ENCODE measurements at regions not wholly inside any gene's neighbourhood (a gene's known extent, or its start where the extent isn't known, plus 50 kb on each side); places are given as distances from the start of the nearest gene placed in this dataset.
A peak's percentile ranks its signal among the peaks of the same experiment; 100 is the strongest.
"Not testable (repeated sequence)": the region's sequence is repeated elsewhere in the genome, so short reads cannot be mapped to it uniquely, and the experiment has no call there.

- Histone ChIP-seq H3K4me2 (ENCODE audit: low read length) (no peak overlapping the region), H3K9ac (ENCODE audit: low read length) (no peak overlapping the region), H4K20me1 (ENCODE audit: insufficient read depth, low read length) (no peaks in the 10 kb centered on the region), H3K79me2 (ENCODE audit: insufficient read depth, low read length) (no peaks in the 10 kb centered on the region), H3K27me3 (ENCODE audit: insufficient read depth, low read length) (no peaks in the 10 kb centered on the region), H3K4me3 (ENCODE audit: insufficient read depth, low read depth, low read length) (no peak overlapping the region), H3K9me3 (ENCODE audit: insufficient read depth, low read depth, low read length) (peaks cover 3% of the 10 kb centered on the region), H2AFZ (ENCODE audit: low read depth, low read length) (no peak overlapping the region), H3K4me1 (ENCODE audit: insufficient read depth, low read length) (no peaks in the 10 kb centered on the region), H3K36me3 (ENCODE audit: insufficient read depth, low read length) (no peaks in the 10 kb centered on the region), H3K27ac (ENCODE audit: low read depth, low read length) (no peak overlapping the region)
- no peak for TF ChIP-seq CTCF (IDR thresholded peaks at IDR 0.05; ENCODE audit: insufficient read depth, low read depth, low read length)
- TF ChIP-seq EZH2 (IDR thresholded peaks at IDR 0.05; ENCODE audit: insufficient read depth, low read length) = no peak
- peaks cover 3% of the 10 kb centered on the region for H3K27me3 Mint-ChIP-seq (ENCODE audit: low read depth, unreplicated experiment)
- H3K27ac Mint-ChIP-seq (ENCODE audit: unreplicated experiment) = no peak overlapping the region
- no peak for DNase-seq (ENCODE audit: low read depth)
- no peaks in the 10 kb centered on the region for H3K36me3 Mint-ChIP-seq (ENCODE audit: low read depth, unreplicated experiment)
- no peak for FAIRE-seq
- no peaks in the 10 kb centered on the region for H3K4me1 Mint-ChIP-seq (ENCODE audit: low read depth, unreplicated experiment)
- no peak overlapping the region for H3K4me3 Mint-ChIP-seq (ENCODE audit: unreplicated experiment)
- H3K9me3 Mint-ChIP-seq (ENCODE audit: unreplicated experiment) = no peaks in the 10 kb centered on the region
These were observed 188.6 kb upstream of the GATA6 start for GRCh38 chr18:21980744-21981143.

GRCh38 chr18:21981489-21981888 is 187.9 kb upstream of the GATA6 start:
- FAIRE-seq; H3K79me2 ChIP-seq (ENCODE audit: insufficient read depth, low read length); H3K36me3 Mint-ChIP-seq (ENCODE audit: low read depth, unreplicated experiment); H3K4me1 Mint-ChIP-seq (ENCODE audit: low read depth, unreplicated experiment); H3K4me1 ChIP-seq (ENCODE audit: insufficient read depth, low read length); H3K9me3 Mint-ChIP-seq (ENCODE audit: unreplicated experiment); H3K9me3 ChIP-seq (ENCODE audit: insufficient read depth, low read depth, low read length); H3K27me3 Mint-ChIP-seq (ENCODE audit: low read depth, unreplicated experiment); H3K27ac ChIP-seq (ENCODE audit: low read depth, low read length); DNase-seq (ENCODE audit: low read depth); H3K9ac ChIP-seq (ENCODE audit: low read length); H3K4me3 ChIP-seq (ENCODE audit: insufficient read depth, low read depth, low read length); H3K4me3 Mint-ChIP-seq (ENCODE audit: unreplicated experiment); H3K4me2 ChIP-seq (ENCODE audit: low read length); H3K27ac Mint-ChIP-seq (ENCODE audit: unreplicated experiment); H3K27me3 ChIP-seq (ENCODE audit: insufficient read depth, low read length); H2AFZ ChIP-seq (ENCODE audit: low read depth, low read length); H4K20me1 ChIP-seq (ENCODE audit: insufficient read depth, low read length); H3K36me3 ChIP-seq (ENCODE audit: insufficient read depth, low read length): not testable (repeated sequence)

GRCh38 chr18:21991081-21991534 is 178.3 kb upstream of the GATA6 start:
- H3K4me1 Mint-ChIP-seq (ENCODE audit: low read depth, unreplicated experiment) = peaks cover 19% of the 10 kb centered on the region

More at GRCh38 chr18:21991081-21991534, 178.3 kb upstream of the GATA6 start:
- Mint-ChIP-seq H3K9me3 (ENCODE audit: unreplicated experiment) (peaks cover 2% of the 10 kb centered on the region), H3K27me3 (ENCODE audit: low read depth, unreplicated experiment) (peaks cover 1% of the 10 kb centered on the region), H3K4me3 (ENCODE audit: unreplicated experiment) (no peak overlapping the region), H3K36me3 (ENCODE audit: low read depth, unreplicated experiment) (no peaks in the 10 kb centered on the region), H3K27ac (ENCODE audit: unreplicated experiment) (peak overlapping the region; percentile 64)
- no peak overlapping the region for H3K4me3 ChIP-seq (ENCODE audit: insufficient read depth, low read depth, low read length)
- DNase-seq (ENCODE audit: low read depth) = peak; percentile 10
- no peaks in the 10 kb centered on the region for H4K20me1 ChIP-seq (ENCODE audit: insufficient read depth, low read length)
- H3K4me2 ChIP-seq (ENCODE audit: low read length) = no peak overlapping the region
- no peaks in the 10 kb centered on the region for H3K27me3 ChIP-seq (ENCODE audit: insufficient read depth, low read length)
- H3K36me3 ChIP-seq (ENCODE audit: insufficient read depth, low read length) = no peaks in the 10 kb centered on the region
- TF ChIP-seq EZH2 (IDR thresholded peaks at IDR 0.05; ENCODE audit: insufficient read depth, low read length) (no peak), CTCF (IDR thresholded peaks at IDR 0.05; ENCODE audit: insufficient read depth, low read depth, low read length) (no peak)
- peaks cover 2% of the 10 kb centered on the region for H3K4me1 ChIP-seq (ENCODE audit: insufficient read depth, low read length)
- no peak overlapping the region for H3K9ac ChIP-seq (ENCODE audit: low read length)
- H3K79me2 ChIP-seq (ENCODE audit: insufficient read depth, low read length) = no peaks in the 10 kb centered on the region
- FAIRE-seq = no peak
- no peak overlapping the region for H2AFZ ChIP-seq (ENCODE audit: low read depth, low read length)
- no peaks in the 10 kb centered on the region for H3K9me3 ChIP-seq (ENCODE audit: insufficient read depth, low read depth, low read length)
- H3K27ac ChIP-seq (ENCODE audit: low read depth, low read length) = no peak overlapping the region

Data from astrocyte (in vitro differentiated cells and primary cell).